B cell (primary cell): ENCODE measurements at regions not wholly inside any gene's neighbourhood (a gene's known extent, or its start where the extent isn't known, plus 50 kb on each side); places are given as distances from the start of the nearest gene placed in this dataset.

ENCODE experiments used
- ATAC-seq: fragments of 200-7000 bp; cut with Tn5 transposase; one replicate; pipeline ENCODE4 v1.10.0; 2021; ENCODE audit warnings: low read depth, mild to moderate bottlenecking, moderate number of reproducible peaks, moderate library complexity
- CTCF ChIA-PET: fragments of 350-600 bp; sonication (Branson Sonifier 250); formaldehyde crosslinking; loops from one replicate; lab custom pipeline; 2021; ENCODE audit warnings: antibody characterized with exemption, inconsistent platforms; lab: Charles Lee
- POLR2A ChIA-PET: fragments of 350-600 bp; sonication (Branson Sonifier 250); formaldehyde crosslinking; loops from one replicate; lab custom pipeline; 2021; ENCODE audit warnings: antibody characterized with exemption; lab: Charles Lee
- DNase-seq: peaks from one replicate; pipeline ENCODE4 v3.0.0; 2013
- H2AFZ ChIP-seq: 2 replicates; pipeline ENCODE4 v1.6.1; 2012; ENCODE audit warnings: mild to moderate bottlenecking, low read depth, low read length; ENCODE audit not compliant: insufficient read depth, poor library complexity, severe bottlenecking
- H3K27ac ChIP-seq, 2 donors: 1 replicate in 1 of 2; 2 replicates in 1 of 2; pipeline ENCODE4 v1.5.1; 2012 to 2013; ENCODE audit warnings: low read length in 2 of 2, mild to moderate bottlenecking in 2 of 2, moderate library complexity in 1 of 2
- H3K27me3 ChIP-seq, 4 experiments: fragments of 200-600 bp in 1 of 4; sonication (generic) in 1 of 4; replicated peaks in 1 of 4; 1 replicate in 2 of 4; 2 replicates in 2 of 4; pipeline versions ENCODE4 v1.6.1 to v1.7.0; 2013 to 2016; ENCODE audit warnings: low read length in 3 of 4, mild to moderate bottlenecking in 2 of 4, mixed read lengths in 1 of 4, moderate library complexity in 1 of 4; ENCODE audit not compliant: insufficient read depth in 4 of 4, control insufficient read depth in 3 of 4; ENCODE audit errors: control extremely low read depth in 1 of 4
- H3K36me3 ChIP-seq, 2 experiments: replicated peaks in 1 of 2; 1 replicate in 1 of 2; 2 replicates in 1 of 2; pipeline versions ENCODE4 v1.6.1 to v1.7.1; 2013; ENCODE audit warnings: low read length in 1 of 2; ENCODE audit not compliant: insufficient read depth in 2 of 2, control insufficient read depth in 1 of 2; ENCODE audit errors: control extremely low read depth in 1 of 2, extremely low read depth in 1 of 2
- H3K4me1 ChIP-seq, 2 donors: fragments of 200-600 bp in 1 of 2; sonication (generic) in 1 of 2; 1 replicate in 1 of 2; 2 replicates in 1 of 2; pipeline versions ENCODE4 v1.5.1 to v1.6.1; 2013 to 2017; ENCODE audit warnings: low read length in 2 of 2; ENCODE audit not compliant: control insufficient read depth in 2 of 2, insufficient read depth in 2 of 2
- H3K4me2 ChIP-seq: replicated peaks from 2 replicates; pipeline ENCODE3; 2012; ENCODE audit warnings: mild to moderate bottlenecking, low read depth, low read length; ENCODE audit not compliant: poor library complexity, severe bottlenecking
- H3K4me3 ChIP-seq, 5 experiments: fragments of 200-600 bp in 1 of 5; sonication (generic) in 1 of 5; 1 replicate in 3 of 5; 2 replicates in 2 of 5; pipeline versions ENCODE4 v1.5.1 to v1.7.0; 2011 to 2016; ENCODE audit warnings: low read length in 4 of 5, mild to moderate bottlenecking in 4 of 5, low read depth in 2 of 5, control low read depth in 1 of 5, moderate library complexity in 1 of 5; ENCODE audit not compliant: insufficient read depth in 1 of 5; ENCODE audit errors: control extremely low read depth in 1 of 5, extremely low read depth in 1 of 5
- H3K79me2 ChIP-seq: fragments of 200-600 bp; sonication (generic); one replicate; pipeline ENCODE4 v1.6.0; 2016; ENCODE audit warnings: low read length; ENCODE audit not compliant: control insufficient read depth, insufficient read depth
- H3K9ac ChIP-seq: fragments of 200-600 bp; sonication (generic); 2 replicates; pipeline ENCODE4 v1.6.1; 2017; ENCODE audit warnings: mild to moderate bottlenecking, low read length, moderate library complexity
- H3K9me3 ChIP-seq, 3 donors: one replicate each; pipeline versions ENCODE4 v1.6.1 to v1.7.1; 2013; ENCODE audit warnings: low read length in 2 of 3; ENCODE audit not compliant: control insufficient read depth in 2 of 3, insufficient read depth in 1 of 3; ENCODE audit errors: control extremely low read depth in 1 of 3
- H4K20me1 ChIP-seq: 2 replicates; pipeline ENCODE4 v1.6.0; 2012; ENCODE audit warnings: mild to moderate bottlenecking, low read length; ENCODE audit not compliant: insufficient read depth, control insufficient read depth, poor library complexity, severe bottlenecking
- H3K27ac Mint-ChIP-seq: one replicate; pipeline ENCODE4 v1.8.0; 2021; ENCODE audit warnings: mixed read lengths
- H3K27me3 Mint-ChIP-seq: one replicate; pipeline ENCODE4 v1.8.0; 2021; ENCODE audit warnings: mixed read lengths
- H3K4me1 Mint-ChIP-seq: one replicate; pipeline ENCODE4 v1.8.0; 2021; ENCODE audit warnings: mixed read lengths
- H3K4me3 Mint-ChIP-seq: one replicate; pipeline ENCODE4 v1.8.0; 2021; ENCODE audit warnings: mixed read lengths
- H3K9me3 Mint-ChIP-seq: one replicate; pipeline ENCODE4 v1.8.0; 2022; ENCODE audit warnings: mixed read lengths; ENCODE audit not compliant: insufficient read depth
- CTCF ChIP-seq: fragments of 200-600 bp; IDR thresholded peaks from one replicate; pipeline ENCODE4 v1.8.0; 2022; ENCODE audit warnings: antibody characterized with exemption, mild to moderate bottlenecking
- EZH2 ChIP-seq: IDR thresholded peaks from 2 replicates; pipeline ENCODE4 v1.6.1; 2012; ENCODE audit warnings: borderline replicate concordance, low read depth, mild to moderate bottlenecking, moderate library complexity, low read length; ENCODE audit not compliant: insufficient read depth, poor library complexity, severe bottlenecking
- WGBS: methylation state at CpG from one replicate; pipeline ENCODE4 v1.1.5; 2013; ENCODE audit warnings: missing lambda C conversion rate; ENCODE audit not compliant: insufficient coverage; 5-methylcytosine and 5-hydroxymethylcytosine counted together
- intact Hi-C: fragments of 100-400 bp; cut with micrococcal nuclease; formaldehyde crosslinking; loops from one replicate; pipeline ENCODE4 v1.10.0; 2022

- Histone ChIP-seq H2AFZ (no peak overlapping the region), H3K27ac (no peak overlapping the region), H3K9me3 (peaks cover 0 to 3% (median 0%) of the 10 kb centered on the region in 3 donors), H4K20me1 (no peaks in the 10 kb centered on the region), H3K27me3 (peaks cover 0 to 19% (median 5%) of the 10 kb centered on the region in 4 experiments), H3K4me1 (no peaks in the 10 kb centered on the region), H3K9ac (no peak overlapping the region), H3K79me2 (no peaks in the 10 kb centered on the region), H3K4me2 (no peak overlapping the region), H3K36me3 (no peaks in the 10 kb centered on the region), H3K4me3 (no peak overlapping the region)
- ChIA-PET CTCF (interaction anchor here (0.7 kb wide), 1 partner anchor 13 kb away, joined by 3 read pairs; no protein-coding TSS in a partner anchor), POLR2A (interaction anchor here (0.6 kb wide), 1 partner anchor 323 kb away, joined by 4 read pairs; no protein-coding TSS in a partner anchor)
- TF ChIP-seq EZH2 (no peak), CTCF (no peak)
- ATAC-seq (no peak), DNase-seq (no peak)
- Mint-ChIP-seq H3K9me3 (no peaks in the 10 kb centered on the region), H3K27me3 (peaks cover 24% of the 10 kb centered on the region), H3K4me1 (no peaks in the 10 kb centered on the region), H3K27ac (no peak overlapping the region), H3K4me3 (no peak overlapping the region)
- no CpG with 5 or more reads among the region's 6 CpGs for WGBS
- intact Hi-C loops: no loop called here
Observed at GRCh38 chr20:56733967-56734366, 104.9 kb downstream of the TFAP2C start.

GRCh38 chr20:56735084-56735642 lies 106.1 kb downstream of the TFAP2C start:
- no peak overlapping the region for H3K4me3 Mint-ChIP-seq
- no peak overlapping the region for H3K27ac Mint-ChIP-seq
- H3K79me2 ChIP-seq: no peaks in the 10 kb centered on the region
- no peak overlapping the region for H3K27ac ChIP-seq
- H3K4me1 ChIP-seq: no peaks in the 10 kb centered on the region
- intact Hi-C loops: no loop called here
- peaks cover 24% of the 10 kb centered on the region for H3K27me3 Mint-ChIP-seq
- POLR2A ChIA-PET: no interaction called here
- WGBS: 32% methylated on average over 15 of the region's 15 CpGs
- H3K4me1 Mint-ChIP-seq: no peaks in the 10 kb centered on the region
- no peak overlapping the region for H2AFZ ChIP-seq
- CTCF ChIA-PET: no interaction called here
- no peak overlapping the region for H3K4me2 ChIP-seq
- no peaks in the 10 kb centered on the region for H3K9me3 Mint-ChIP-seq
- no peaks in the 10 kb centered on the region for H3K36me3 ChIP-seq
- H3K4me3 ChIP-seq: no peak overlapping the region
- H3K27me3 ChIP-seq: peaks cover 0 to 19% (median 5%) of the 10 kb centered on the region in 4 experiments
- H4K20me1 ChIP-seq: no peaks in the 10 kb centered on the region
- ATAC-seq (no peak), DNase-seq (no peak)
- H3K9ac ChIP-seq: no peak overlapping the region
- no peak for TF ChIP-seq CTCF
- no peak for TF ChIP-seq EZH2
- H3K9me3 ChIP-seq: peaks cover 0 to 3% (median 0%) of the 10 kb centered on the region in 3 donors
